GM13977 (cell line): ENCODE measurements at regions not wholly inside any gene's neighbourhood (a gene's known extent, or its start where the extent isn't known, plus 50 kb on each side); places are given as distances from the start of the nearest gene placed in this dataset.

Experiments used
- DNase-seq: peaks from one replicate; pipeline ENCODE4 v3.0.0; 2012; ENCODE audit warnings: low spot score
- CTCF ChIP-seq: IDR thresholded peaks from 2 replicates; pipeline ENCODE4 v1.5.1; 2012; ENCODE audit warnings: mild to moderate bottlenecking, control low read depth; ENCODE audit not compliant: insufficient read depth; ENCODE audit errors: extremely low read depth, missing control alignments
- in situ Hi-C: fragments of 300-500 bp; cut with MboI; formaldehyde crosslinking; loops from one replicate; pipeline ENCODE4 v1.12.0; 2022; ENCODE audit warnings: low sequenced_read_pairs, low pct_unique_long_range_greater_than_20kb, mixed read lengths, inconsistent platforms; ENCODE audit not compliant: unreplicated experiment

- in situ Hi-C loops: no loop called here
- TF ChIP-seq CTCF: no peak
- no peak for DNase-seq
Measured at GRCh38 chr13:70619936-70620335, 511.7 kb upstream of the KLHL1 start.

GRCh38 chr13:70616847-70617246 lies 508.6 kb upstream of the KLHL1 start:
- in situ Hi-C loops: no loop called here
- TF ChIP-seq CTCF: no peak
- no peak for DNase-seq

GRCh38 chr13:70613295-70613694 lies 505.0 kb upstream of the KLHL1 start:
- no peak for DNase-seq
- peak; percentile 4 for TF ChIP-seq CTCF
- in situ Hi-C loops: no loop called here

GRCh38 chr13:70612881-70613280 lies 504.6 kb upstream of the KLHL1 start:
- in situ Hi-C loops: no loop called here
- no peak for TF ChIP-seq CTCF
- no peak for DNase-seq

GRCh38 chr13:70604448-70604847 lies 496.2 kb upstream of the KLHL1 start:
- in situ Hi-C loops: no loop called here
- TF ChIP-seq CTCF: no peak
- DNase-seq: no peak

GRCh38 chr13:70593716-70594115 lies 485.5 kb upstream of the KLHL1 start:
- DNase-seq: no peak
- in situ Hi-C loops: no loop called here
- TF ChIP-seq CTCF: no peak

- no peak for TF ChIP-seq CTCF
- in situ Hi-C loops: no loop called here
- DNase-seq: no peak
Measured at GRCh38 chr13:70585109-70585508, 476.9 kb upstream of the KLHL1 start.
